AG08395 (cell line): ENCODE measurements at regions not wholly inside any gene's neighbourhood (a gene's known extent, or its start where the extent isn't known, plus 50 kb on each side); places are given as distances from the start of the nearest gene placed in this dataset.
"Not testable (repeated sequence)": the region's sequence is repeated elsewhere in the genome, so short reads cannot be mapped to it uniquely, and the experiment has no call there.

Experiments
- DNase-seq: peaks from one replicate; pipeline ENCODE4 v3.0.0; 2012; ENCODE audit warnings: mixed read lengths, low spot score

GRCh38 chrX:23458957-23459356 is 124.3 kb downstream of the PTCHD1 start:
- not testable (repeated sequence) for DNase-seq

DNA sequence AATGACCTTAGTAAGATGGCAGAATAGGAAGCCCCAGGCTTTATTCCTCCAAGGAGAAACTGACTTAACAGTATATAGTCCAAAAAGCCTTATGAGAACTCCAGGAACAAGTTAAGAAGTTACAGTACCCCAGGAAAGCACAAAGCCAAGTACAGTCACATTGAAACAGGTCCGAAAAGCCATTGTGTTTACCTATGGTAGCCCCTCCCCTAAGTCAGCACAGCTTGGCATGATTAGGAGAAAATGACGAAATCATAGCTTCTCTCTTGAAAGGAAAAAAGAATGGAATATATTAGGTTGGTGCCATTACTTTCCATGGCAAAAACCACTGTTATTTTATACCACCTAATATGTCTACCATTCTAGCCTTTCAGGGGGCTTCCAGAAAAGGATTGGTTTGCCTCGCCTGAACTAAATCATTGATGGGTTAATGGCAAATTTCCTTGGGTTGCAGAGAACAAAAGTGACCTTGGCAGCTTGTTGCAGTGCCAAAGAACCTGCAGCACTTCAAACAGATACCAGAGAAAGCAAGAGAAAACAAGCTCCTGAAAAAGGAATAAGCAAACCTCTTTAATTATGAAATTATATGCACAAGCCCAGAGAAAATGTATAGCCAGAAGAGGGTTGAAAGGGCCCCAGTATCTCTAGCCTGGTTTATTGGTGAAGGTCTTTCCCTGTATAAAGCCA is 130.6 kb downstream of the PTCHD1 start:
- DNase-seq, result no peak

DNA sequence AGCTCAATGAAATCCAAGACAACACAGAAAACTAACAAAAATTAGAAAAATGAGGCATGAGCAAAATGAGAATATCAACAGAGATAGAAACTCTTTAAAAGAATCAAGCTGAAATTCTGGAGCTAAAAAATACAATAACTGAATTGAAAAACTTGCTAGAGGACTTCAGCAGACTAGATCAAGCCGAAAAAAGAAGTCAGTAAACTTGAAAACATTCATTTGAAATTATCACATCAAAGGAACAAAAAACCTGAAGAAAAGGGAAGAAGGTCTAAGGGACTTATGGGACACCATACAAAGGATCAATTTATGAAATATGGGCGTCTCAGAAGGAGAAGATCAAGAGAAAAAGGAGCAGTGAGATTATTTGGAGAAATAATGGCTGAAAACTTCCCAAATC is 131.3 kb downstream of the PTCHD1 start:
- DNase-seq, result no peak

GRCh38 chrX:23478056-23478455 is 143.4 kb downstream of the PTCHD1 start:
- DNase-seq, result no peak

DNA sequence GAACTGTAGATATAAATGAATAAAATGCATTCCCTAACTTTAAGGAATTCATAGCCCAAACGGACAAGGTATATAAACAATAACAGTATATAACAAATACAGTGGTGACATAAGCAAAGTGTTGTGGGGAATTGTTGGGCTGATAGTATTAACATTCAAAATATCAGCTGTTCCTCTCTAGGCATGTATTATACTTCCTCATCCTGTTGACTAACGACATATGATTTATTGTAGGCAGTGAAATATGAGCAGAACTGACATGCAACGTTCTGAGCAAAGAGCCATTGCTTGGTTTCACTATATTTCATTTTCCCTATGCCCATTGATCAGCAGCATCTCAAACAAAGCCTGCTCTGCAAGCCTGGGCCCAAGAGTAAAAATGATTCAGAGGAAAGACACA is 143.9 kb downstream of the PTCHD1 start:
- DNase-seq, result no peak

DNA sequence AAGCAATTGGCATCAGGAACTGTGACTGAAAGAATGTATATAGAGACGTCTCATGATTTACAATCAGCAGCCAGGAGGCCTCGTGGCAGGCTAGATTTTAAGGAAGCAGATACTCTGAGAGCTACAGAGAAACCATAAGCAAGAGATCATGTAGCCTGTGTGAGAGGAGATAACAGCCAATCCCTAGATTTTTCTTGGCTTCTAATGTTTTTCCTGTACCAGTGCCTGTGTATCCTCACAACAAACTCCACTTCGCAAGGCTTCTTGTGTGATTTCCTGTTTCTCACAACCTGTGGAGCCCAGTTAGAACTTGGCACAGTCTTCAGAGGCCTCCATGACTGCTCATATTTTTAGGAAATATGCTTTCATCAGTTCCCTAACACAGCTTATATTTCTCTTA is 147.9 kb downstream of the PTCHD1 start:
- DNase-seq, result no peak

GRCh38 chrX:23483396-23483795 is 148.7 kb downstream of the PTCHD1 start:
- DNase-seq, result no peak

DNA sequence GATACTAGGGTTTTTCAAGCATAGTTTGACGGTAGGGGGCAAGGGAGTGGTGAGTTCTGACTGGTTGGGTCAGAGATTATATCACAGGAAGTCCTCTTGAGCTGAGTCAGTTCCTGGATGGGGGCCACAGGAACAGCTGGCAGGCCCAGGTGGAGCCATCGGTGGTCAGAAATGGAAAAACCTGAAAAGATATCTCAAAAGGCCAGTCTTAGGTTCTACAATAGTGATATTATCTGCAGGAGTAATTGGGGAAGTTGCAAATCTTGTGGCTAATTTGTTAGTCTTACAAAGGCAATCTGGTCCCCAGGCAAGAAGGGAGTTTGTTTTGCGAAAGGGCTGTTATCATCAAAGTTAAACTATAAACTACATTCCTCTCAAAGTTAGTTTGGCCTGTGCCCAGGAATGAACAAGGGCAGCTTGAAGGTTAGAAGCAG is 159.3 kb downstream of the PTCHD1 start:
- no peak for DNase-seq

DNA sequence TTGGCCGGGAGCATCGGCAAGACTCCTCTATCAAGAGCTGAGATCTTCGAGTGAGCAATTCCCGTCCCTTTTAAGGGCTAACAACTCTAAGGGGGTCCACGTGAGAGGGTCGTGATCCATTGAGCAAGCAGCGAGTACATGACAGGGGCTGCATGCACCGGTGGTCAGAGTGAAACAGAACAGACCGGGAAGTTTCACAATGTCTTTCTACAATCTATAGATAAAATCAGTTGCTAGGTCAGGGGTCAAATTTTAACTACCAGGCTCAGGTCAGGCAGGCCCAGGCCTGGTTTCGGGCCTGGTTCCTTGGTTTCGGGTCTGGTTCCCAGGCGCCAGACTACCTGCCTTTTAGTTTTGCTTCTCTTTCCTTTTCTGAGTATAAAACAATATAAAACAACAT is 160.1 kb downstream of the PTCHD1 start:
- DNase-seq, result no peak

DNA sequence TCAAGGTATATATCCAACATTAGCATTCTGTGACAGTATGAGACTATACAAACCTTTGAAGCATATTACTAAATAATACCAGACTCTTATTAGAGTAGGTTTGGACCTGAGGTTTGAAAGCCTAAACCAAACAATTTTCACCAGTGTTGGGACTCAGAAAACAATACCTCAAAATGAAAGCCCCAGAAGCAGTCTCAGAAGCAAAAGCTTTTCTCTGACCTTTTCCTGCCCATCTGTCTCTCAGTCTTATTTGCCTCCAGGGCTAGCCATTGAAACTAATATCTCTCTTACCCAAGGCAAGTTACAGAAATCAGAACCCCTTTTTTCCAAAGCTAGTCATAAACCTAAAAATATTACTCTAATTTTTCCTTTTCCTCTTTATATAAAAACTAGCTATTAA is 163.3 kb downstream of the PTCHD1 start:
- DNase-seq, result no peak

DNA sequence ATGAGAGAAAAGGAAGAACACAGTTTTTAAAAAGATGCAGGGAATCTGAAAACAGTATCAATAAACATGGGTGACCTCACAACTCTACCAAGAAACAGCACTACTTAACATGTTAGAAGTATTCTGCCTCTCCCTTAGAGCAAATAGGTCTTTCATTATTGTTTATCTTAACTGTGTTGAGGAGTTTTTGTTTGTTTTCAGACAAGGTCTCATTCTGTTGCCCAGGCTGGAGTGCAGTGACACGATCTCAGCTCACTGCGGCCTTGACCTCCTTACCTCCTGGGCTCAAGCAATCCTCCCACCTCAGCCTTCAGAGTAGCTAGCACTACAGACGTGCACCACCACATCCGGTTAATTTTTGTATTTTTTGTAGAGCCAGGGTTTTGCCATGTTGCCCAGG is 165.3 kb upstream of the PRDX4 start:
- no peak for DNase-seq

DNA sequence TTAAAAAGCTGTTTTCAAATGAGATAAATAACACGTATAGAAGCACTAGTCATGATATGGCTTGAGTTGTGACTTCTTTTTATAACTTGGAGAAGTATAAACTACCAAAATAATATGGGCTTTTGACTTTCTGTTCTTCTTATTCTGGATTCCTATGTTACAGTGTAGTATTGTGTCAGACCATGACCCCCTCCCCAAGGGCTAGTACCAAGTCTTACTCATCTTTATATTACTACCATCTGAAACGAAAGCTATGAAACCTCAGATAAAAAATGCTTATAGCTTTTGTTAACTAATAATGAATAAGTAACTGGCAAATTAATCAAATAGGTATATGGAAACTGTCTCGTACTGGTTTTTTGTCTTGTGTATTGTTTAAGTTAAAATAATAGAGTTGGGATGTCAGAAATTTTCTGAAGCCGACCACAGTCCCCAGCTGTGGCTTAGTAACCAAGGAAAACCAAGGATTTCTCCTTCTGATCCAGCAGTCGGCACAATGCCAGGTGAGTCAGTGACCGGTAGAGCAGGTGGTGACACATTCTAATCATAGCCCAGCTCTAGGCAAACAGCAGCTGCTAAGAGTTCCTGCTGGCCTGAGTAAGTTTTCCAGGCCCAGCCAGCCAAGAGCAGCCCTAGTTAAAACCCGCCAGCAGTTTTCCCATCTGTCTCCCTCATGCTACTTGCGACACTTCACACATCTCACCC is 163.3 kb upstream of the PRDX4 start:
- peak; percentile 2 for DNase-seq

DNA sequence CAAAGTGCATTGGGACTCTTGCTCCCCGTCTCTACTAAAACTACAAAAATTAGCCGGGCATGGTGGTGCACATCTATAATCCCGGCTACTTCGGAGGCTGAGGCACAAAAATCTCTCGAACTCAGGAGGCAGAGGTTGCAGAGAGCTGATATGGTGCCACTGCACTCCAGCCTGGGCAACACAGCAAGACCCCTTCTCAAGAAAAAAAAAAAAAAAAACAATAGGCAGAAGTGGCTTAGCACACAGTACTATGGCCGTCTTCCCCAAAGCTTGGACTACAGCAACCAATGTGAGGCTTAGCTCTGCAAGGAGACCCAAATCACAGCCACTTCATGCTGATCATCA is 162.8 kb upstream of the PRDX4 start:
- no peak for DNase-seq

- DNase-seq, result no peak
Observed at GRCh38 chrX:23504895-23505294, 162.4 kb upstream of the PRDX4 start.

GRCh38 chrX:23505531-23506303 is 161.6 kb upstream of the PRDX4 start:
- DNase-seq, result no peak

DNA sequence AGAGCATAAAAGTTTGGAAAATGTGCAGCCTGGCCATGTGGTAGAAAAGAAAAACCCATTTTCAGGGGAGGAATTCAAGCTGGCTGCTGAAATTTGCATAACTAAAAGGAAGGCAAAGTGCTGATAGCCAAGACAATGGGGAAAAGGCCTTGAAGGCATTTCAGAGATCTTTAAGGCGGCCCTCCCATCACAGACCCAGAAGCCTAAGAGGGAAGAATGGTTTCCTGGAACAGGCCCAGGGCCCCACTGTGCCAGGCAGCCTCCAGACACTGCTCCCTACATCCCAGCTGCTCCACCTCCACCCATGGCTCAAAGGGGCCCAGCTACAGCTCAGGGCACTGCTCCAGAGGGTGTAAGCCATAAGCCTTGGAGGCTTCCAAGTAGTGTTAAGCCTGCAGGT is 158.0 kb upstream of the PRDX4 start:
- DNase-seq, result no peak

DNA sequence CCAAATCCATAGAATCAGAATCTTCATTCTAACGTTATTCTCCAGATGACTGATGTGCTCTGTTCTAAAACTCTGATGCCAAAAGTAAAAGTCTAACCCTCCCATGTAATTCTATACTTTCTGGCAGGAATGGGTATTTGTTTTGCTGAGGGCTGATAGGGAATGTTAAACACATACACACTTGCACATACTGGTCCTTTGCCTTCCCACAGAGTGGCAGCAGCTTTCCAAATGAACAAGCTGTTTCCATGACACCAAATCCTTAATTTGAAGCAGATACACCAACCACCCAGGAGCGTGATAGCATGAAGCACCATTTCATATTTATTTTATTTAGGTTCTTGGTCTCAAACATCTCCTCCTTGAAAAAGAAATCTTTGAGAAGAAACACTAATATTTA is 155.5 kb upstream of the PRDX4 start:
- DNase-seq, result no peak

- DNase-seq, result no peak
Observed at GRCh38 chrX:23513121-23513520, 154.2 kb upstream of the PRDX4 start.

GRCh38 chrX:23514082-23514481 is 153.2 kb upstream of the PRDX4 start:
- no peak for DNase-seq

GRCh38 chrX:23515028-23515427 is 152.3 kb upstream of the PRDX4 start:
- DNase-seq, result no peak

GRCh38 chrX:23523026-23523657 is 144.2 kb upstream of the PRDX4 start:
- DNase-seq, result not testable (repeated sequence)

GRCh38 chrX:23524467-23524866 is 142.8 kb upstream of the PRDX4 start:
- no peak for DNase-seq

GRCh38 chrX:23525531-23525930 is 141.8 kb upstream of the PRDX4 start:
- no peak for DNase-seq
